ENCODE measurements at regions not wholly inside any gene's neighbourhood (a gene's known extent, or its start where the extent isn't known, plus 50 kb on each side); places are given as distances from the start of the nearest gene placed in this dataset.

DNA sequence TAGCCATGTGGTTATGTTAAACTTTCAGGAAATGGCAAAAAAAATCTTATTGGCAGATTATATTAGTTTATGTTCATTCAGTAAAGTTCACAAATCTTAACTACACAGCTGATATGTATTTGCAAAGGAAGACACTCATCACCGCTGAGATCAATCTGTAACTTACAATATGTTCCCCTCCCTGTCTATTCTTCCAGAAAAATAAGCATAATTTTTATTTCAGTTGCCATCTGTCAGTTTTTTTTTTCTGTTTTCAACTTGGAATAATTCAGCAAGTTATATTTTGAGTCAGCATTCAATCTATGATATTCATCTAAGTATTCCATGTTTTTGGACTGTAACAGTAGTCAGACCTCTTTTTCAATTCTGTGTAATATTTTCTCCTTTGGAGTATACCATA, 1019.9 kb upstream of the PTPRD start:
- no peak for TF ChIP-seq EZH2 (IDR thresholded peaks at IDR 0.05; ENCODE audit: insufficient read depth, poor library complexity, severe bottlenecking)
- TF ChIP-seq EZH2phosphoT487 (IDR thresholded peaks at IDR 0.05; ENCODE audit: insufficient read depth, low read depth) = no peak

Measured in GM23248 (cell line).